Bone marrow (tissue), 2 donors: ENCODE measurements at regions not wholly inside any gene's neighbourhood (a gene's known extent, or its start where the extent isn't known, plus 50 kb on each side); places are given as distances from the start of the nearest gene placed in this dataset.

Experiments used
- DNase-seq, 2 donors: peaks; one replicate each; lab custom pipeline; 2025; lab: John Stamatoyannopoulos, UW

DNA sequence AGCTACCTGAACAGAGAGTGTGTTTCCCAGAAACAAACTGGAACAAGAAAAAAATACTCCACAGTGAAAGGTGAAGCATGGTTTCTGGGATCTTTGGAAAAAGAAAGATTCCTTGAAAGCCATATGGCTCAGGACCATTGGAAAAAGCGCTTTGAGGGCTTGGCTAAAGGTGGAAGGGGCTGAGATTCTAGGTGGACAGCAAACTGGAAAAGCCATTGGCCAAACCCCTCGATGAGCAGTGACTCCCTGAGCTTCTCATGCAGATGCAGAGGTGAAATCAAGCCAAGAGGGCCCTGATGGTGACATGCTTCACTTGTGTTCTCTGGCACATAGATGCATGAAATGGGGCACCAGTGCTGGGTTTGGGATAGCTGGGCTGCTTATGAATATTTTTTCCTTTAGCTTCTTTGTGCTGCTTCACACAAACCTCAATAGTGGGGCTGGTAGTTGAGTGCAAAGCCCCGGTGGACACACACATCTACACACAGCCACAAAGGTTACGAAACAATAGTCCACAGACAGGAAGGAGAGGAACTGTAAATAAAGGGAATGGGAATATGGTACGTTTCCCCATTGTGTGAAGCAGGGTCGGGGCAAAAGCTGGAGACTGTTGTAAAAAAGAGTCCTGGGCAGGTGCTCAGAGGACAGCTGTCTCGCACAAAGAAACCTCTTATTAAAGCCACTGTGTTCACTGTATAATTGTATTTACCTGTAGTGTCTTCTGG is 117.8 kb downstream of the FOXA2 start:
- no peak for DNase-seq

DNA sequence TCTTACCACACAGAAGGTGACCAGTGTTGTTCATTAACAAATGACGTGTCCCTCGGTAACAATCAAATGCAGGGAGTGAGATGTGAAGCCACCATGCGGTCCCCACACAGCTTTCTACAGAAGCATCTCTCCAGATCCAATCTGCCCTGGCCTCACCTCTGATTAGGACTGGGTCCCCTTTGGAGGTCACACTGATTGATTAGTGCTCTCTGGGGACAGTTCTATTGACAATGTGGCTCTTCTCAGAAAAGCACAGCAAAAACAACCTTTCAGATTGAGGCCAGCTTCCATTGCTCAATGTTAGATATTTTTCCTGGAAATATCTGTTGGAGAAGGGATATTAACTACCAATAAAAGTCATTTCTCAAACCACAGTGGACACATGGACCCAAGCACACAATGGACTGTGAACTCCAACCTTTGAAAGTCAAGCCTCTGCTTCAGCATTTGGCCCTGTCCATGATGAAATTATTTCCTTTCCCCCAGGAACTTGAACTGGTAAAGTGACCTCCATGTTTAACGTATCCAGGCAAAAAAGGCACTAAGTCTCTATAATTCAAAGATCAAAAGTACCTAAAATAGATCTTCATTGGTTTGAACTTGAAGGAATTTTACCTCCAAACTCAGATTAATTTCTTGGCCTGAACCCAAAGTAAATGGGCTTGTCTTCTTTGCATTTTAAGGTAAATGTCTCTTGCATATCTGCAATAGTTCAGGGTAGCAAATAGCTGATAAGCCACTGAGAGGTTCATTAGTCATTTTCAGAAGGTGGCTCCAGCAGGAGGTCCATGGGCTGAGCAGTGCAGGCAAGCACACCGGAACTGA is 118.5 kb downstream of the FOXA2 start:
- DNase-seq, result no peak

DNA sequence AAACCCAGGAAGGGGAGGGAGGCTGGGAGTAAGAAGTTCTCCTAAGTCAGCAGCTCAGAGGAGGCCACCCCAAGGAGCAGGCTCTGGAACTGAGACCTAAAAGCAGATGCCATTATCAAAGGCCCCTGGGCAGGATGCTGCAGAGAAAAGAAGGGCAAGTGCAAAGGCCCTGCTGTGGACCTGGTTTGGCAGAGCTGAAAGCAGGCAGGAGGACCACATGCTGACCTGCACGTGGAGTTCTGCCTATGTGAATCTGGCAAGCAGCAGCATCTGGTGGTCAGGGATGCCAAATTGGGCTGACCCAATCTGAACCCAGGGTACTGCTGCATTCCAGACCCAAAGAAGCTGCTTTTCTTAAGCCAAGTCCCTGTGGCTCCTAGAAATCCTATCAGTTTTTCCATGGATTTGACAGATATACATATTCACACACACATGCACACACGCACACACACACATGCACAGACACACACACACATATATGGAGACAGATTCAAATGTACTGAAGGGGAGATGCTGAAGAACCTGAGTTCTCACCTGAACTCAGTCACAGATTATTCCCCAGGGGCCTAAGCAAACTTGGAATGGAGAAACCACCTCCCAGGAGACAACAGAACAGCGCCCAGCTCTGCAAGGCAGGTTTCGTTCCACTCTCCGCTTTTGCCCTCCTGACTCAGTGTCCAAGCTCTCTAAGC is 119.9 kb downstream of the FOXA2 start:
- no peak for DNase-seq

DNA sequence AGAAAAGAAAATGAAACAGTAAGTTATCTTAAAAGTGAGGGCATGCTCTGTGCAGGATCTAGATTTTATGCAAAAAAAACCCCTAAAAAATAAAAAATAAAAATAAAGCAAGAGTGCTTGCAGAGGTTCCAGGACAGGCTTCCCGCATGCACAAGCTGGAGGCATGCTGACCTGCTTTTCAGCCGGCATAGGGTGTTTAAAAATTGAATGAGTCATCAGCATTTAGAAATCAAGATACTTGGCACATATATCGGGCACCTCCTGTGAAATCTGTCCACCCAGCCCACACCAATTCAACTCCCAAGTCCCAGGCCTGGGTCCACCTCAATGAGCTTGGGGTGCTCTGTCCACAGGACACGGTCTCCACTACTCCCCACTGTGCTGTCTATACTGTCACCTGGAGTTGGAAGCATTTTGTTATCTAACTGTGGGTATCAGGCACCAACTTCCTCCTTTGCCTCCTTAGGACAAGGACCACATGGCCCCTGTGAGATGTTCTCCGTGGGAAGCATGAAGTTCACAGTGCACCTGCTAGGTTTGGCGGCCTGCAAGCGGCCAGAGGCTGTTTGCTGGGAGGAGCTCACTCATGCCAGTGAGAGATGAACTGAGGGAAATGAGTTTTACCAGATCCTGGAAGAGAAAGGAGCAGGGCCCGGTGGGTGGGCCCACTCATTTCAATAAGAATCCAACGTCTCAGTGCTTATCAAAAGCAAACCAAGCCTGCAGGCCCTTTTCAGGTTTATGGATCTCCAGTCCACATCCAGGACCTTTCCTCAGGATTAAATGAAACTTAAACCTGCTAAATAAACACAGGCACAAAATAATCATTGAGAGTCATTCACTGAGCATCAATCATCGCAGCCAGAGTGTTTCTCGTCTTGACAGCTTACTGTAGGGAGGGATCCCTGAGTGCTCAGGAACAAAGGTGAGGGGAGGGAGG is 121.1 kb downstream of the FOXA2 start:
- no peak for DNase-seq

DNA sequence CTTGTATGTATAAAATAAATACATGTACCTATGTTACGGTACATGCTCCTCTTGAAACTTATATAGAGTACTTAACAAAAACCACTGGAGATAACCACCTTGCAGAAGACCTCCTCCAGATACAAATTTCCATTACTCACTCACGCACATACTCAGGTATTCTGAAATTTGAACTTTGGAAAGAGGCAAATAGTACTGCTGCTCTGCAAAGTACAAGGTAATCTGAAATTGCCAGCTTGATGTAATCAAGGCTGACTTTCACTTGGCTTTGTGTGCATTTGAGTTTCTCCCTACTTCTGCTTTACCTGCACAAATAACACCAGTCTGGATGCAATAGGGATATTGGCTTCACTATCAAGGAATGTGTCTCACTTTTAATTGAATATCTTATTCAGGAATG is 123.6 kb downstream of the FOXA2 start:
- no peak for DNase-seq

DNA sequence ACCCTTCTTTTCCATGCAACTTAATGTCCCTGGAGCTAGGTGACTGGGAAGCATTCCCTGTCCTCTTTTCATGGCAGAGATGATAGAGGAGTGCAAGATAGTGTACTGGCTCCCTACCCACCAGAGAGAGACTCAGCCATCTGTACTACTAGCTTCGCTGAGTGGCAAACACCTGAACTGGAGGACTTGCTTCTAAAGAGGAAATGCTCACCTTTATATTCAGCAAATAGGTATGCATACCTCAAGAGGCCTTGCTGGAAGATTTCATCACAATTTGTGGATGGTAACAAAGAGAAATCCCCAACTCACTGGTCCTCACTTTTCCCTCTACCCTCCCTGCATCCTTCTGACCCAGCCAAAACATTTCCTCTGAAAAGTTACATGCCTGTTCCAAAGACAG is 124.1 kb downstream of the FOXA2 start:
- DNase-seq, result no peak

DNA sequence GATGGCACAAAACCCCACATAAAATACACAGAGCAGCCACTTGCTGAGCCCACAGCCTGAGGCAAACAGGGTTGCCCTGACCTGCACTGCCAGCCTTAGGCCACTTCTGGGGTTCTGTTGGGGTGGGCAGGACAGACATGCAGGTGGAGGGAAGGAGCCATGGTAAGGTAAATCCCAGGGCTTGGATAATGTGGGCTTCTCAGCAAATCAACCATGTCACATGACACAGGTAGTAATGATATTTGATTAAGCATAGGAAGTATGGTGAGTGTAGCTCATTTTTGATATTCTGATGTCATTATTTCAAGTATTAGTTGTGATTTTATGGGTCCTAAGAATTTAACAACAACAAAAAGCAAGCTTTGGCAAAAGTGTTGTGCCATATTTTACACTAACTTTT is 124.6 kb downstream of the FOXA2 start:
- DNase-seq, result no peak

DNA sequence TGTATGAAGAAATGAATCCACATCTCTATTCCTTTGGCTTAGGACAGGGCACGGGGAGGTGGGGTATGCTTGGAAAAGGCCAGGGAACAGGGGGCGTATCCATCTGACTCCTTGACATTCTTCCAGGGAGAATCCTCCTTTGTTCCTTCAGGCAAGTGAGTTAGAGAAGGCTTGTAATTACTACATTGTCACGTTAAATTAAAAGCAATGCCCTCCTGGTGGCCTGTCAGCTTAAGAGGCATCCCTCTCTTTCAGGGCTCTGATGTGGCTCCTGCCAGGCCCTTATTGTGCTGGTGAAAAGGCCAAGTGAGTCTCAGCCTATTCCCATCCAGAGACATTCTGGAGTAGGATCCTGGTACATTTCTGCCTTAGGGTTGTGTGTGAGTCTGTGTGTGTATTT is 128.3 kb downstream of the FOXA2 start:
- no peak for DNase-seq

DNA sequence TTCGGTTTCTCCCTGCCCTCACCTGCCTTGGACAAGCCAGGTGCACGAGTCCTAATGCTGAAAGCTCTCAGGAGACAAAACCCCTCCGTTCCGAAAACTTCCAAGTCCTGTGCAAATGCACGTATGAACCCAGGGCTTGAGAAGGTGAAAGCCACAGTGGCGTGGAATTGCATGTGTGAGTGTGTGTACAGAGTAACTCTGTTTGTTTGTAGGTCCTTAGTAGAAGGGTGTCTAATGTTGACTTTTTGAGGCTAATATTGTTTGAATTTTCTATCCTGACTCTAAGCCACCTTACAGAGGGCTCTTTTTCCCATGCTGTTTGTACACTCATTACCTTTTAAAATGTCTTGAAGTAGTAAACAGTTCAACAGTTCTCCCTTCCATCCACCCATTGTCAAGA is 129.1 kb downstream of the FOXA2 start:
- DNase-seq, result no peak

DNA sequence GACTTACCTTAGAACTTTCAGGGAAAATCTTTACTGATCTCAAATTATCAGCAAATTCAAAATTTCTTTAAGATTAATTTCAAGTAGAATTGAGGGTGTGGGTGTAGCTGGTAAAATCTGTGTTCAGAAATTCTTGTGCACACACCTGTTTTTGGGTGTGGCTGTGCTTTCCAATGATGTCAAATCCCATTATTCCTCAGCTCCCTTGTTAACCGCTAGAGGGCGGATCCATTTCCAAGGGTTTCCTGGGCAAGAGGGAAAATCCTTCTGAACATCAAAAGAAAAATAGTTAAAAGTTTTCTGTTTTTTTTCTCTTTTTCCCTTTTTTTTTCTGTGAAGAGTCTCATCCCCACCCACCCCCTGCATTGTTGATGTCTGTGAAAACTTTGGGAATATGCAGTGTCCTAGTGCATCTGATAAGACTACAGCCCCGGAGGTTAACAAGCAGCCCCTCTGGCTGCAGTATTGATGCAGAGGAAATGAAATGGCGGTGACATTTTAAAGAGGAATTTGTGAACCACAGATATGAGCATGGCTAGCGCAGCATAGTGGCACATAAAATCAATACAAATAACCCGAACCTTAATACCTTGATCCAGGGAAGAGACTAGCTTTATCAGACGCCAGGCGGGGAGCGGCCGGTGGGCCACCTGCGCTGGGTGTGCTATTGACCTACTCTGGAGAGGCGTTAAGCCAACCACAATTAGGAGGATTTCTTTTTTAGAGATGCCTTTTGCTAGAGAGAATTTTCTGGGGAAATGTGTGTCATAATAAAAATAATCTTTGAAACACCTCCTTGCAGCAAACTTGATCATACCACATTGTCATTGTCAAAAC is 130.9 kb downstream of the FOXA2 start:
- DNase-seq, result no peak

DNA sequence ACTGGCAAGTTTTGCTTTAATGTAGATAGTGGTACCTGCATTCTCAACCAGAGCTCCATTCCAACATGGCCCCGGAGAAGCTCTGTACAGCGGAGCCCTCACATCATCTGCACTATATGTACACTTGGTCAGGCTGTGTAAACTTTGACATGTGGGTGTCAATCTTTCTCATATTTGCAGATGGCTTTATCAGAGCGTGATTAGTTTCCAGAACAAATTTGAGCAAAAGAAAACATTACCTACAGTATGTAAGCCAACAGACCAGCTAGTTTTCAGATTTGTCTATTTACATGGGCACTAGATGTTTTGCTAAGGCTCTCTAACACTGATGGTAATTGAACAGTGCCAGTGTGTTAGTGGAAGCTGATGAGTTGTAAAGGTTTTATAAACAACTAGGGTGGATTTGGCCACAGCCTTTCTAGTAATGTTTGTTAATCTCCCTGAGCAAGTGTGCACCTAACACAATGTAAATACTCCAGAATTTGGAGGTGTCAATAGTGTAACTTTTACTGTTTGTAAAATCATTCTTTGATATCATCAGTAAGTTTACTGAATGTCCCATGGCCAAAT is 131.8 kb downstream of the FOXA2 start:
- DNase-seq, result no peak

DNA sequence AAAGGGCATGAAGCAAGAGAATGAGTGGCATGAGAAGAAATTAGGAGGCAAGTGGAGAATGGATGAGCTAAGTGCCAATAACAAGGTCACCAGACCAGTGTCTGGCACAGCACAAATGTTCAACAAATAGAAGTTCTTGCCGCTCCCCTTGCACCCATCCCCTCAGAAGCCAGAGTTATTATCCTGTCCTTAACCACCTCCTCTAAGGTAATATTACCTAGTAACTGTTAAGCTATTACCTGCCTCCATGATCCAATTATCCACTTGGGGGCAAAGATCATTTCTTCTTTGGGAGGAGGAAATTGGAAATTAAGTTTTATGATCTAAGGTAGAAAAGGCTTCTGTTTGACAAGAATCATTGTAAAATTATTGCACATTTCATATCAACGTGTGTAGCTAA is 133.8 kb downstream of the FOXA2 start:
- DNase-seq, result no peak

DNA sequence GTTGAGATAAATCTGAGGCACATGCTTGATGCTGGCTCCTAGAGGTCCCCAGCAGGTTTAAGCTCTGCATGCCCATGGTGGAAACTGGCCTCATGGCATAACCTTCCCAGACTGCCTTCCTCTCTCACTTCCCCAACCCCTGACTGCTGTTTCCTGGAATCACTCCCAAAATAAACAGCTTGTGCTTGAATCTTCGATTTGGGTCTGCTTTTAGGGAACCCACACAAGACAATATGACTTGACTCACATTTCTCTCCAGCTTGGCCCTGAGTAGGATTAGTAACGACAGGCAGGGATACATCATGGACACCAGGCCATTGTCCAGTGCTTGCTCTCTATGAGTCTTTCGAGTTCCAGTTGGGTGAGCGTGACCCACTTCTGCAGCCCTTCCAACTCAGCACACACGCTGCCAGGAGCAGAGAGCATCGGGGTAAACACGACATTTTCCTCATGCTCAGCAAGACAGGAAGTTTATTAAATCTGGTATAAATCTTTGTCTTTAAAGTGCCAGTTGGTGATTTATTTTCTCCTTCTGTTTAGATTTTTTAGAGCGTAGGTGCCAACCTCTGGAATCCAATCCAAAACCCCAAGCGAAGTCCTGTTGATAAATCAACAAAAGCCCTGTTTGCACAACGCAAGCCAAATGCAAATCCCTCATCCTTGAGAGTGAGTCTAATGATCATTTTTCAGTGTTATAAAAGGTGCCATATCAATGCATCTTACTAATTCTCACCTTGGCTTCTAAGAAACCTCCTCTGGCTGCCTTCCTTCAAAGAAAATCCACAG is 135.0 kb downstream of the FOXA2 start:
- DNase-seq, result no peak

DNA sequence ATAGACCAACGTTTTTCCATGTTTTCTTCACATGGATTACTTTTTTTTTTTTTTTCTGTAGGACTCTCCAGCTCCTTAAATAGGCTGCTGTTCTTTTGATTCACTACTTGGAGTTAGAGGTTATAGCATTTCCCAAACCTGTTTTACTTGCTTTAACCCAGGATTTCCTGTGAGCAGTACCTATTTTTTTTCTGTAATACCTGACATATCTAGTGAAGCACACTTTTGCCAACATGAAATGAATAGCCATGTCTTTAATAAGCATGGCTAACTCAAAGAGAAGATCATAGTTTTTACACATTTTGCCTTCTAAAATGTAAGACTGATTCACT is 137.0 kb downstream of the FOXA2 start:
- DNase-seq, result no peak

DNA sequence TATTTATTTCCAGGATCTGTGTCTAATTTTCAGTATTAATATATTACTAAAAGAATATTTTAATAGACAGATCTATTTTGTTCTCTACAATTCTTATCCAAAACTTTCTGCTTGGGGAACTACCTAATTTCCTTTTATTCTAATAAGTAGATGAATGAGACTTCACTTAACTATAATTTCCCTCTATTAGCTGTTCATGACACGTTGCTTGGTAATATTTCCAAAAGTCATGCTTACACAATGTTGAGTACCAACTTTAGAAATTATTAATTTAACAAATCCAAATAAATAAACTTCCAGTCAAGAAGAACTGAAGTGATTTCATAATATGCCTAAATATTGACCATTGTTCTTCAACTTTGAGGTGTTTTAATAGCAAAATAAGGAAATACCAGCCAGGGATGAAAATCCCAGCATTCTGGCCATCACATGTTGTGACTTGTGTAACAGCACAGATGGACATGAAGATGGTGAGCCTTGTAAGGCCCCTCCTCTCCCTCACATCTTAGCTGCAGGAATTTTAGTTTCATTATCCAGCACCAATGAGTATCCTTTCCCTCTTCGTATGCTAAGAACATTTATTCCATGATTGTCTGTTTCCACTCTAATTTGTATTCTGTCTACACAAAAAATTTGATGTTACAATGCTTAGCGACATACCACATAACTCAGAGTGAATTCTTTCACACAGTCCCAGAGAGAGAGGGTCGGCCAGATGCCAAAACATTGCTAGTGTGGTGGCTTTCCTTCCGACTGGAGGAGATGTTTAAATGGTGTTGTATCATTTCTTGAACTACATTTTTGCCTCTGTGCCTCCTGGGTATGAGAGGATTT is 137.5 kb downstream of the FOXA2 start:
- no peak for DNase-seq

DNA sequence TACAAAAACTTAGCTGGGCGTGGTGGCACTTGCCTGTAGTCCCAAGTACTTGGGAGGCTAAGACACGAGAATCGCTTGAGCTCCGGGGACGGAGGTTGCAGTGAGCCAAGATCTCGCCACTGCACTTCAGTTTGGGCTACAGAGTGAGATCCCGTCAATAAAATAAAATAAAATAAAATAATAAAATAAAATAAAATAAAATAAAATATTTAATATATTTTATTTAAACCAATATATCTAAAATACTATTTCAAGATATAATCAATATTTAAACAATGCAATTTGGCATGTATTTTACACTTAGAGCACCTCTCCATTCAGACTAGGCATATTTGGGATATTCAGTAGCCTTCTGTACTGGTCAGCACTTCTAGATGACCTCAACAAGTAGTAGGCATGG is 142.1 kb downstream of the FOXA2 start:
- no peak for DNase-seq

DNA sequence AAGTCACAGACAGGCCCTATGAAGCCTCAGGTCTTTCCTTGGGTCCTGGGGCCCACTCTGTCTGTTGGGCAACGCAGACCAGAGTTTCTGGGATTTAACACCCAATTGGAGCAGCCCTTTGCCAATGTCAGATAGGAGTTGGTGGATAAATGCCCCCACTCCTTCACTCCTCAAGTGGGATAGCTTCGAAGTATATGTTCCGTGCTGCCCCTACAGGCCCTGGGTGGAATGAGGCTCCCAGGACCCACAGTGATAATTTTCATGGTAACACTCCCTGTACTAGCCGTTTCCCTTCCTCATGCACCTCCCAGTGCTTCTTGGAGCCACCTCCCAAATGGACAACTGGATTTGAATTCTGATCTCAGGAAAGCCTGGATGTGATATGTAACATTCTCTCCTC is 145.4 kb downstream of the FOXA2 start:
- DNase-seq, result no peak

DNA sequence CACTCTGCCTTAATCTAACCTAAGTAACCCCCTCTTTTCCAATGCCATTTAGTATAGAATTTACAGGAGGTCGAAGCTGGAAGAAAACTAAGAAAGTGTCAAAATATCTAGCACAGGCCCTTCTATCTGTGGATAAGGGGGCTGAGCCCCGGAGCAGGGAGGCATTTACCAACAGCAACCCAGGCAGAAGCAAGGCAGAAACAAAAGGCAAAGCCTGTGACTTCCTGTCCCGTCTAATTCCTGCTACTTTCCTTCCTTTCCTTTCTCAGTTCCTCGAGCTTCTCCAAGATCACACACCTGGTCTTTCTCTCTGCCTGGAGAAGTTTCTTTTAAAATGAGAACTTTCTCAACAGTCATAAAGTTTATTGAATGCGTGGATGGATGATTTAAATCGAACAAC is 146.0 kb downstream of the FOXA2 start:
- no peak for DNase-seq

DNA sequence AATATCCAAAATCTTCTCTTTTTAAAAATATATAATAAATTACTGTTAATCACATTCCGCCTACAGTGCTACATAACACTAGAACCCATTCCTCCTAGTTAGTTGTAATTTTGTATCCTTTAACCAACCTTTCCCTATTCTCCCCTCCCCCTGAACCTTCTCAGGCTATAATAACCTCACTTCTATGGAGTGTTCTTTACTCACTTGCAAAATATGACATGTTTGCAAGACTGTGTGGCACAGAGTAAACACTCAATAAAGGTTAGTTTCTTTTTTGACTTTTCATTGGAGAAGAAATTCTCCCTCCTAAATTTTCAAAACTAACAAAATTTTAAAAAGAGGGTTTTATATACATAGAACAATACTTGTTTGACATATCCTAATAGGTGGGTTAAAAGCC is 147.0 kb downstream of the FOXA2 start:
- DNase-seq, result no peak
